ENCODE measurements at regions not wholly inside any gene's neighbourhood (a gene's known extent, or its start where the extent isn't known, plus 50 kb on each side); places are given as distances from the start of the nearest gene placed in this dataset.

DNA sequence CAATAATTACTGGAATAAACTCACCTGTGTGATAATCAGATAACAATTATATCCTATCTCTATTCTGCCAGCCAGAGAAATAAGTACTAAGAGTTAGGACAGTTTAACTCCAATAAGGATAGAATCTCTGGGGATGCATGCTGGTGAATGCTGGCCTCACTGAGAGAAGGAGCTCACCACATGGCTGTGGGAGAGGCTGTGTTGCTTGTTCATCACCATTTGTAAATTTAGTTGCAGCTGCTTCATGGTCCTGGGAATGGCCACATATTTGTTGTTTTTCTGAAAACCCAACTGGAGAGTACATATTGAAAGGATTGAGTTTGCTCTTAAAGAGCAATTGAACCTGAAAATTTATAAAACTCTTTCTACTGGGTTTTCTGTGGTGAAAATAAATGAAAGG, 207.3 kb downstream of the NECTIN3 start:
- H2AFZ ChIP-seq (ENCODE audit: low read depth): no peak overlapping the region
- no peaks in the 10 kb centered on the region for H3K9me3 ChIP-seq
- H4K20me1 ChIP-seq (ENCODE audit: insufficient read depth): no peaks in the 10 kb centered on the region
- ChIA-PET POLR2A (no interaction called here), CTCF (no interaction called here)
- no peak overlapping the region for H3K4me3 ChIP-seq (ENCODE audit: low read depth in 2 of 2, low read length in 1 of 2)
- no peaks in the 10 kb centered on the region for H3K4me1 ChIP-seq (ENCODE audit: control insufficient read depth in 1 of 2, insufficient read depth in 2 of 2, low read depth in 1 of 2, low read length in 1 of 2)
- no peaks in the 10 kb centered on the region for H3F3A ChIP-seq (replicated peaks; ENCODE audit: insufficient read depth)
- no peak for DNase-seq
- H3K27ac ChIP-seq (ENCODE audit: low read depth in 2 of 2, low read length in 1 of 2): no peak overlapping the region
- no peaks in the 10 kb centered on the region for H3K27me3 ChIP-seq (ENCODE audit: insufficient read depth)
- no peak overlapping the region for H3K9ac ChIP-seq
- TF ChIP-seq POLR2AphosphoS5 (IDR thresholded peaks at IDR 0.05; ENCODE audit: low read depth, low read length) (no peak), YY1 (IDR thresholded peaks at IDR 0.05; ENCODE audit: low read depth) (no peak), RAD21 (IDR thresholded peaks at IDR 0.05; ENCODE audit: low read length) (no peak), RFX5 (IDR thresholded peaks at IDR 0.05; ENCODE audit: low read length) (no peak), RXRA (IDR thresholded peaks at IDR 0.05; ENCODE audit: borderline replicate concordance, low read depth) (no peak), GABPA (IDR thresholded peaks at IDR 0.05; ENCODE audit: low read depth) (no peak), EP300 (IDR thresholded peaks at IDR 0.05; ENCODE audit: borderline replicate concordance in 1 of 2, low read depth in 1 of 2, low read length in 1 of 2) (no peak), FOXJ3 (CRISPR knock-in tag; IDR thresholded peaks at IDR 0.05) (no peak), FOSL2 (IDR thresholded peaks at IDR 0.05; ENCODE audit: borderline replicate concordance, low read depth) (no peak), ELF1 (IDR thresholded peaks at IDR 0.05) (no peak), TAF1 (IDR thresholded peaks at IDR 0.05; ENCODE audit: borderline replicate concordance, low read depth, low read length) (no peak), MEF2A (IDR thresholded peaks at IDR 0.05; ENCODE audit: borderline replicate concordance, low read depth) (no peak)
- TF ChIP-seq, protein P1, sequence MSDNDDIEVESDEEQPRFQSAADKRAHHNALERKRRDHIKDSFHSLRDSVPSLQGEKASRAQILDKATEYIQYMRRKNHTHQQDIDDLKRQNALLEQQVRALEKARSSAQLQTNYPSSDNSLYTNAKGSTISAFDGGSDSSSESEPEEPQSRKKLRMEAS (IDR thresholded peaks at IDR 0.05; ENCODE audit: low read depth): no peak
- TF ChIP-seq, protein P2, sequence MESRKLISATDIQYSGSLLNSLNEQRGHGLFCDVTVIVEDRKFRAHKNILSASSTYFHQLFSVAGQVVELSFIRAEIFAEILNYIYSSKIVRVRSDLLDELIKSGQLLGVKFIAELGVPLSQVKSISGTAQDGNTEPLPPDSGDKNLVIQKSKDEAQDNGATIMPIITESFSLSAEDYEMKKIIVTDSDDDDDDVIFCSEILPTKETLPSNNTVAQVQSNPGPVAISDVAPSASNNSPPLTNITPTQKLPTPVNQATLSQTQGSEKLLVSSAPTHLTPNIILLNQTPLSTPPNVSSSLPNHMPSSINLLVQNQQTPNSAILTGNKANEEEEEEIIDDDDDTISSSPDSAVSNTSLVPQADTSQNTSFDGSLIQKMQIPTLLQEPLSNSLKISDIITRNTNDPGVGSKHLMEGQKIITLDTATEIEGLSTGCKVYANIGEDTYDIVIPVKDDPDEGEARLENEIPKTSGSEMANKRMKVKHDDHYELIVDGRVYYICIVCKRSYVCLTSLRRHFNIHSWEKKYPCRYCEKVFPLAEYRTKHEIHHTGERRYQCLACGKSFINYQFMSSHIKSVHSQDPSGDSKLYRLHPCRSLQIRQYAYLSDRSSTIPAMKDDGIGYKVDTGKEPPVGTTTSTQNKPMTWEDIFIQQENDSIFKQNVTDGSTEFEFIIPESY (IDR thresholded peaks at IDR 0.05; ENCODE audit: borderline replicate concordance, low read depth): no peak
- TF ChIP-seq, protein P3, sequence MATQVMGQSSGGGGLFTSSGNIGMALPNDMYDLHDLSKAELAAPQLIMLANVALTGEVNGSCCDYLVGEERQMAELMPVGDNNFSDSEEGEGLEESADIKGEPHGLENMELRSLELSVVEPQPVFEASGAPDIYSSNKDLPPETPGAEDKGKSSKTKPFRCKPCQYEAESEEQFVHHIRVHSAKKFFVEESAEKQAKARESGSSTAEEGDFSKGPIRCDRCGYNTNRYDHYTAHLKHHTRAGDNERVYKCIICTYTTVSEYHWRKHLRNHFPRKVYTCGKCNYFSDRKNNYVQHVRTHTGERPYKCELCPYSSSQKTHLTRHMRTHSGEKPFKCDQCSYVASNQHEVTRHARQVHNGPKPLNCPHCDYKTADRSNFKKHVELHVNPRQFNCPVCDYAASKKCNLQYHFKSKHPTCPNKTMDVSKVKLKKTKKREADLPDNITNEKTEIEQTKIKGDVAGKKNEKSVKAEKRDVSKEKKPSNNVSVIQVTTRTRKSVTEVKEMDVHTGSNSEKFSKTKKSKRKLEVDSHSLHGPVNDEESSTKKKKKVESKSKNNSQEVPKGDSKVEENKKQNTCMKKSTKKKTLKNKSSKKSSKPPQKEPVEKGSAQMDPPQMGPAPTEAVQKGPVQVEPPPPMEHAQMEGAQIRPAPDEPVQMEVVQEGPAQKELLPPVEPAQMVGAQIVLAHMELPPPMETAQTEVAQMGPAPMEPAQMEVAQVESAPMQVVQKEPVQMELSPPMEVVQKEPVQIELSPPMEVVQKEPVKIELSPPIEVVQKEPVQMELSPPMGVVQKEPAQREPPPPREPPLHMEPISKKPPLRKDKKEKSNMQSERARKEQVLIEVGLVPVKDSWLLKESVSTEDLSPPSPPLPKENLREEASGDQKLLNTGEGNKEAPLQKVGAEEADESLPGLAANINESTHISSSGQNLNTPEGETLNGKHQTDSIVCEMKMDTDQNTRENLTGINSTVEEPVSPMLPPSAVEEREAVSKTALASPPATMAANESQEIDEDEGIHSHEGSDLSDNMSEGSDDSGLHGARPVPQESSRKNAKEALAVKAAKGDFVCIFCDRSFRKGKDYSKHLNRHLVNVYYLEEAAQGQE (IDR thresholded peaks at IDR 0.05; ENCODE audit: low read depth, low read length): no peak
- no peak overlapping the region for H3K4me2 ChIP-seq
- H3K9me2 ChIP-seq: no peaks in the 10 kb centered on the region
- no peaks in the 10 kb centered on the region for H3K79me2 ChIP-seq (ENCODE audit: insufficient read depth)
- H3K36me3 ChIP-seq (replicated peaks in 1 of 2; ENCODE audit: control insufficient read depth in 1 of 2, insufficient read depth in 2 of 2, low read length in 1 of 2): no peaks in the 10 kb centered on the region
